Ovary (tissue), 7 donors: ENCODE measurements at regions not wholly inside any gene's neighbourhood (a gene's known extent, or its start where the extent isn't known, plus 50 kb on each side); places are given as distances from the start of the nearest gene placed in this dataset.
"Not testable (repeated sequence)": the region's sequence is repeated elsewhere in the genome, so short reads cannot be mapped to it uniquely, and the experiment has no call there.

Experiments
- DNase-seq, 5 donors: peaks; one replicate each; pipeline ENCODE4 v3.0.0-alpha.2; 2019 to 2020
- H3K27ac ChIP-seq, 2 donors: fragments of 200-600 bp; one replicate each; pipeline versions ENCODE4 v1.5.1 to v1.8.0; 2019 to 2022
- H3K27me3 ChIP-seq: fragments of 200-600 bp; one replicate; pipeline ENCODE4 v1.8.0; 2022
- H3K36me3 ChIP-seq: fragments of 200-600 bp; sonication (generic); one replicate; pipeline ENCODE4 v1.5.1; 2019
- H3K4me1 ChIP-seq: one replicate; pipeline ENCODE4 v1.8.1; 2013; ENCODE audit warnings: mild to moderate bottlenecking, moderate library complexity; ENCODE audit not compliant: insufficient read depth
- H3K4me3 ChIP-seq: fragments of 200-600 bp; sonication (generic); one replicate; pipeline ENCODE4 v1.5.1; 2017
- H3K9me3 ChIP-seq, 2 donors: fragments of 200-600 bp in 1 of 2; sonication (generic) in 1 of 2; one replicate each; pipeline versions ENCODE4 v1.5.1 to v1.8.1; 2013 to 2019; ENCODE audit warnings: mild to moderate bottlenecking in 1 of 2, moderate library complexity in 1 of 2
- CTCF ChIP-seq, 3 donors: fragments of 450-650 bp in 2 of 3; fragments of 200-600 bp in 1 of 3; IDR thresholded peaks; one replicate each; pipeline versions ENCODE4 v1.5.1 to v1.8.0; 2016 to 2022; ENCODE audit warnings: antibody characterized with exemption in 3 of 3, mild to moderate bottlenecking in 1 of 3
- EP300 ChIP-seq: sonication (generic); formaldehyde crosslinking; IDR thresholded peaks from one replicate; pipeline ENCODE4 v1.6.1; 2017; ENCODE audit warnings: antibody characterized with exemption
- POLR2A ChIP-seq: fragments of 450-650 bp; IDR thresholded peaks from one replicate; pipeline ENCODE4 v1.6.1; 2017; ENCODE audit warnings: antibody characterized with exemption, mild to moderate bottlenecking, moderate library complexity
- WGBS, 3 donors: extraction: QIAGEN DNeasy Blood & Tissue Kit in 1 of 3; methylation state at CpG; one replicate each; pipeline versions ENCODE4 v1.1.5 to v1.1.7; 2013 to 2017; 5-methylcytosine and 5-hydroxymethylcytosine counted together
- intact Hi-C, 4 donors: fragments of 100-400 bp; cut with DNase I; formaldehyde crosslinking; loops; one replicate each; pipeline versions ENCODE4 v1.11.0 to v1.15.1; 2022 to 2023
- donor health status: DM: no; HTN: no; CAD: no; lungs with moderate emphysema.
- donor health status: DM: no; HTN: no; CAD: no.
- donor health status: Bipolar disorder and iron deficiency.
- donor health status: DM: no; HTN: no; CAD: no.
- donor health status: DM: yes; HTN: yes; CAD: no.

GRCh38 chr14:106060276-106060975, 534.0 kb downstream of the TMEM121 start:
- no peaks in the 10 kb centered on the region for H3K4me1 ChIP-seq
- no peak for DNase-seq
- WGBS, 3 donors, result 45 to 55% (median 51%) methylated on average over 3 of the region's 3 CpGs
- no peaks in the 10 kb centered on the region for H3K27me3 ChIP-seq
- TF ChIP-seq EP300 (no peak), CTCF (IDR thresholded peaks at IDR 0.05) (no peak), POLR2A (no peak)
- no peak overlapping the region for H3K4me3 ChIP-seq
- H3K36me3 ChIP-seq, result no peaks in the 10 kb centered on the region
- H3K9me3 ChIP-seq, result no peaks in the 10 kb centered on the region
- intact Hi-C loops, result no loop called here
- H3K27ac ChIP-seq, result no peak overlapping the region

- not testable (repeated sequence) for H3K27me3 ChIP-seq, DNase-seq
- WGBS, 3 donors, result 35 to 48% (median 41%) methylated on average over 12 of the region's 12 CpGs
Observed at GRCh38 chr14:106061877-106062500, 535.6 kb downstream of the TMEM121 start.

GRCh38 chr14:106062502-106063272, 536.3 kb downstream of the TMEM121 start:
- H3K27me3 ChIP-seq, result no peaks in the 10 kb centered on the region
- WGBS, 3 donors, result 62 to 72% (median 66%) methylated on average over 4 of the region's 4 CpGs
- intact Hi-C loops, result no loop called here
- DNase-seq, result no peak
- H3K27ac ChIP-seq, result no peak overlapping the region
- no peaks in the 10 kb centered on the region for H3K4me1 ChIP-seq
- H3K36me3 ChIP-seq, result no peaks in the 10 kb centered on the region
- no peaks in the 10 kb centered on the region for H3K9me3 ChIP-seq
- no peak overlapping the region for H3K4me3 ChIP-seq
- no peak for TF ChIP-seq EP300
- TF ChIP-seq POLR2A, result no peak
- TF ChIP-seq CTCF (IDR thresholded peaks at IDR 0.05), result no peak

More at GRCh38 chr14:106061877-106062500, 535.6 kb downstream of the TMEM121 start:
- intact Hi-C loops, H3K27ac ChIP-seq, H3K9me3 ChIP-seq, H3K4me1 ChIP-seq, H3K4me3 ChIP-seq, H3K36me3 ChIP-seq: not testable (repeated sequence)

GRCh38 chr14:106067935-106068334, 541.6 kb downstream of the TMEM121 start:
- WGBS, 3 donors, result 73 to 82% (median 79%) methylated on average over 2 of the region's 2 CpGs

More at GRCh38 chr14:106067935-106068334, 541.6 kb downstream of the TMEM121 start:
- no peaks in the 10 kb centered on the region for H3K27me3 ChIP-seq
- no peaks in the 10 kb centered on the region for H3K36me3 ChIP-seq
- no peak overlapping the region for H3K27ac ChIP-seq
- no peak for TF ChIP-seq CTCF (IDR thresholded peaks at IDR 0.05)
- TF ChIP-seq EP300, result no peak
- H3K4me3 ChIP-seq, result no peak overlapping the region
- H3K9me3 ChIP-seq, result no peaks in the 10 kb centered on the region
- intact Hi-C loops, result no loop called here
- no peak for DNase-seq
- H3K4me1 ChIP-seq, result no peaks in the 10 kb centered on the region
